Upper lobe of left lung (tissue), 6 donors: ENCODE measurements at regions not wholly inside any gene's neighbourhood (a gene's known extent, or its start where the extent isn't known, plus 50 kb on each side); places are given as distances from the start of the nearest gene placed in this dataset.

ENCODE experiments used
- ATAC-seq, 2 donors: fragments of 200-7000 bp; cut with Tn5 transposase; one replicate each; pipeline ENCODE4 v1.9.1; 2022; ENCODE audit warnings: mild to moderate bottlenecking in 2 of 2, moderate library complexity in 2 of 2; ENCODE audit not compliant: low FRiP score in 2 of 2
- DNase-seq, 2 donors: peaks; one replicate each; pipeline ENCODE4 v3.0.0-alpha.2; 2019 to 2020
- H3K27ac ChIP-seq, 4 donors: fragments of 200-600 bp; sonication (generic); one replicate each; pipeline ENCODE4 v1.5.1; 2016 to 2019
- H3K27me3 ChIP-seq, 4 donors: fragments of 200-600 bp; sonication (generic); one replicate each; pipeline ENCODE4 v1.5.1; 2017 to 2019
- H3K36me3 ChIP-seq, 4 donors: fragments of 200-600 bp; sonication (generic); one replicate each; pipeline ENCODE4 v1.5.1; 2016 to 2019
- H3K4me1 ChIP-seq, 4 donors: fragments of 200-600 bp; sonication (generic); one replicate each; pipeline ENCODE4 v1.5.1; 2018 to 2019
- H3K4me3 ChIP-seq, 4 donors: fragments of 200-600 bp; sonication (generic); one replicate each; pipeline ENCODE4 v1.5.1; 2017 to 2019; ENCODE audit warnings: mild to moderate bottlenecking in 2 of 4, moderate library complexity in 1 of 4
- H3K9me3 ChIP-seq, 4 donors: fragments of 200-600 bp; sonication (generic); one replicate each; pipeline ENCODE4 v1.5.1; 2018 to 2019
- EP300 ChIP-seq, 4 donors: sonication (generic); formaldehyde crosslinking; IDR thresholded peaks; one replicate each; pipeline ENCODE4 v1.5.1; 2017; ENCODE audit warnings: antibody characterized with exemption in 4 of 4, control low read depth in 2 of 4
- POLR2A ChIP-seq, 4 donors: fragments of 450-650 bp; IDR thresholded peaks; one replicate each; pipeline ENCODE4 v1.5.1; 2016 to 2017; ENCODE audit warnings: antibody characterized with exemption in 4 of 4, mild to moderate bottlenecking in 2 of 4
- POLR2AphosphoS5 ChIP-seq, 2 donors: sonication (generic); formaldehyde crosslinking; IDR thresholded peaks; one replicate each; pipeline ENCODE4 v1.5.1; 2017; ENCODE audit warnings: antibody characterized with exemption in 2 of 2
- WGBS, 2 donors: methylation state at CpG; one replicate each; pipeline ENCODE4 v1.1.5; 2017 to 2018; 5-methylcytosine and 5-hydroxymethylcytosine counted together
- small RNA-seq, 4 donors: library from RNA; depleted of rRNA; stranded (forward); fragments of <200 nt; gene quantifications; one replicate each; pipeline ENCODE3, GENCODE V24; 2016
- TF ChIP-seq, protein P1 (sequence below), 6 experiments: fragments of 450-650 bp in 4 of 6; fragments of 200-600 bp in 2 of 6; sonication (generic) in 2 of 6; IDR thresholded peaks; one replicate each; pipeline ENCODE4 v1.5.1; 2016 to 2019; ENCODE audit warnings: antibody characterized with exemption in 6 of 6
- donor health status: DM: no; HTN: no; CAD: no; lungs with moderate emphysema.
- donor health status: DM: no; HTN: yes; CAD: no; lungs with severe emphysema.

DNA sequence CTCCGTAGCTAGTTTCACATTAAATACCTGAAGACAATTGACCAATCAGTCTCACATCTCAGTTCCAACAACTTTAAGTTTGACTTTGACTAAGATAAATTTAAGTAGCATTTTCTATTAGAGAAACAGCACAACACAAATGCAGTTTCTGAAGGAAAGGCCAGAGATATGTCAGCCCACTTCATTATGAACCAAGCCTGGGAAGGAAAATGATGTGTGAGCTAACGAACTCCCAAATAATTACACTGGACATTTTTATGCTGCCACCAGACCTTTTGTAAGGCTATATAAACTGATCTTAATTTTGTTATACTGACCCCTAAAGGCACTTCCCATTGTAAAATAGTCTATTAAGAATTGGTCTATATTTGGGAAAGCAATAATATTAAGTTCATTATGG lies 57.9 kb upstream of the DACH1 start:
- no peak for ATAC-seq
- DNase-seq, result no peak
- WGBS, 2 donors, result 37 to 56% methylated on average over 2 of the region's 2 CpGs
- Histone ChIP-seq H3K36me3 (no peaks in the 10 kb centered on the region), H3K27ac (no peak overlapping the region), H3K9me3 (no peaks in the 10 kb centered on the region), H3K4me1 (no peaks in the 10 kb centered on the region), H3K4me3 (no peak overlapping the region), H3K27me3 (no peaks in the 10 kb centered on the region)
- TF ChIP-seq EP300 (IDR thresholded peaks at IDR 0.05) (no peak), POLR2A (IDR thresholded peaks at IDR 0.05) (no peak), POLR2AphosphoS5 (IDR thresholded peaks at IDR 0.05) (no peak)
- TF ChIP-seq, protein P1, sequence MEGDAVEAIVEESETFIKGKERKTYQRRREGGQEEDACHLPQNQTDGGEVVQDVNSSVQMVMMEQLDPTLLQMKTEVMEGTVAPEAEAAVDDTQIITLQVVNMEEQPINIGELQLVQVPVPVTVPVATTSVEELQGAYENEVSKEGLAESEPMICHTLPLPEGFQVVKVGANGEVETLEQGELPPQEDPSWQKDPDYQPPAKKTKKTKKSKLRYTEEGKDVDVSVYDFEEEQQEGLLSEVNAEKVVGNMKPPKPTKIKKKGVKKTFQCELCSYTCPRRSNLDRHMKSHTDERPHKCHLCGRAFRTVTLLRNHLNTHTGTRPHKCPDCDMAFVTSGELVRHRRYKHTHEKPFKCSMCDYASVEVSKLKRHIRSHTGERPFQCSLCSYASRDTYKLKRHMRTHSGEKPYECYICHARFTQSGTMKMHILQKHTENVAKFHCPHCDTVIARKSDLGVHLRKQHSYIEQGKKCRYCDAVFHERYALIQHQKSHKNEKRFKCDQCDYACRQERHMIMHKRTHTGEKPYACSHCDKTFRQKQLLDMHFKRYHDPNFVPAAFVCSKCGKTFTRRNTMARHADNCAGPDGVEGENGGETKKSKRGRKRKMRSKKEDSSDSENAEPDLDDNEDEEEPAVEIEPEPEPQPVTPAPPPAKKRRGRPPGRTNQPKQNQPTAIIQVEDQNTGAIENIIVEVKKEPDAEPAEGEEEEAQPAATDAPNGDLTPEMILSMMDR (IDR thresholded peaks at IDR 0.05), result no peak

DNA sequence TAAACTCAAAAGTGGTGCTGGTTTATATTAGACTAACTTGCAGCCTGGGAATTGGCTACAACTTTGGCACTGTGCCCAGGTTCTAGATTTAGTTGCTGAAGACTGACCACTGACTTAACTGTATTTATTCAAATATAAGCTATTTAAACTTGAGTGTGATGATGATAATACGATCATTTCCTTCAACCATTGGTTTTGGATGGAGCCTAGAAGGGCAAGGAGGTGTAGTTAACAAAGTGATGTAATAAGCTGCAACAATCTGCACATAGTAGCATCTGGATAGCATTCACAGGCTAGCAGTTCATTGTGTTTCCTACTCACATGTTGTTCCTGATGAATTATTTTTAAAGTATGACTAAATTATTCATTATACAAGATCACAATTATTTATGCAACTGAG lies 55.2 kb upstream of the DACH1 start:
- H3K27me3 ChIP-seq, result no peaks in the 10 kb centered on the region
- ATAC-seq (no peak), DNase-seq (no peak)
- TF ChIP-seq, protein P1 (IDR thresholded peaks at IDR 0.05), result no peak
- TF ChIP-seq POLR2AphosphoS5 (IDR thresholded peaks at IDR 0.05), result no peak
- no peak for TF ChIP-seq POLR2A (IDR thresholded peaks at IDR 0.05)
- no peak for TF ChIP-seq EP300 (IDR thresholded peaks at IDR 0.05)
- H3K27ac ChIP-seq, result no peak overlapping the region
- no peaks in the 10 kb centered on the region for H3K4me1 ChIP-seq
- 70 to 83% methylated on average over 1 of the region's 1 CpG for WGBS, 2 donors
- H3K36me3 ChIP-seq, result no peaks in the 10 kb centered on the region
- no peak overlapping the region for H3K4me3 ChIP-seq
- no peaks in the 10 kb centered on the region for H3K9me3 ChIP-seq

Small RNAs in the stretch of these regions (small RNA-seq; reads per million reads assigned to genes)
- gene RF00263, result 0 reads per million in 4 donors
- gene RF00411, result 0 reads per million in 4 donors
- gene RF00440, result 0 reads per million in 4 donors
- 0 reads per million in 4 donors for gene RF02271
- 0 reads per million in 4 donors for gene RPL18AP17
